ENCODE measurements at regions not wholly inside any gene's neighbourhood (a gene's known extent, or its start where the extent isn't known, plus 50 kb on each side); places are given as distances from the start of the nearest gene placed in this dataset.

- Histone ChIP-seq H4K8ac (ENCODE audit: extremely low read depth, insufficient read depth, low read length) (no peak overlapping the region), H2AFZ (ENCODE audit: low read length) (no peak overlapping the region), H3K36me3 (ENCODE audit: control insufficient read depth in 2 of 4, insufficient read depth in 4 of 4, low read length in 3 of 4) (no peaks in the 10 kb centered on the region), H3K27me3 (replicated peaks in 1 of 4; ENCODE audit: control insufficient read depth in 3 of 4, extremely low read depth in 1 of 4, insufficient read depth in 3 of 4, low read length in 3 of 4) (no peaks in the 10 kb centered on the region), H3K14ac (ENCODE audit: insufficient read length) (no peak overlapping the region), H4K91ac (replicated peaks; ENCODE audit: insufficient read length, low read length) (no peak overlapping the region), H3K4ac (replicated peaks; ENCODE audit: insufficient read length, low read depth, low read length) (no peak overlapping the region), H3K79me1 (ENCODE audit: low read depth, low read length) (no peaks in the 10 kb centered on the region), H3K23me2 (ENCODE audit: low read depth, low read length) (no peaks in the 10 kb centered on the region), H2AK5ac (ENCODE audit: low read depth, low read length) (no peak overlapping the region), H4K5ac (ENCODE audit: insufficient read length, low read depth, low read length) (no peak overlapping the region), H3K18ac (ENCODE audit: extremely low read depth, low read length) (no peak overlapping the region), H2BK12ac (ENCODE audit: low read depth, low read length) (no peak overlapping the region), H2BK120ac (replicated peaks; ENCODE audit: low read depth, low read length) (no peak overlapping the region), H3K9ac (replicated peaks in 1 of 4; ENCODE audit: extremely low read depth in 1 of 4, low read depth in 3 of 4, low read length in 3 of 4) (no peak overlapping the region), H2BK5ac (ENCODE audit: low read depth, low read length) (no peak overlapping the region), H3K4me3 (ENCODE audit: extremely low read depth in 1 of 4, insufficient read depth in 2 of 4, low read depth in 3 of 4, low read length in 4 of 4) (no peak overlapping the region), H2BK20ac (ENCODE audit: low read length) (no peak overlapping the region), H3K23ac (ENCODE audit: insufficient read length) (no peak overlapping the region), H3K27ac (ENCODE audit: low read depth, low read length) (no peak overlapping the region), H3K4me1 (replicated peaks in 1 of 4; ENCODE audit: control insufficient read depth in 3 of 4, insufficient read depth in 4 of 4, low read length in 3 of 4) (peaks cover 0 to 10% (median under 1%) of the 10 kb centered on the region in 4 experiments; a peak in 2 of 7 replicates), H4K20me1 (replicated peaks in 1 of 2; ENCODE audit: control insufficient read depth in 1 of 2, insufficient read depth in 2 of 2, low read length in 2 of 2) (no peaks in the 10 kb centered on the region), H3K56ac (replicated peaks; ENCODE audit: insufficient read length, low read depth, low read length) (no peak overlapping the region), H3K4me2 (ENCODE audit: insufficient read depth in 1 of 2, low read depth in 2 of 2, low read length in 2 of 2) (no peak overlapping the region), H3K9me3 (ENCODE audit: insufficient read depth in 2 of 2, low read depth in 1 of 2, low read length in 1 of 2) (no peaks in the 10 kb centered on the region), H3K79me2 (ENCODE audit: control insufficient read depth in 1 of 2, insufficient read depth in 2 of 2, low read length in 2 of 2) (no peaks in the 10 kb centered on the region), H2BK15ac (ENCODE audit: low read length) (no peak overlapping the region)
- DNase-seq (ENCODE audit: low read depth in 1 of 2, low spot score in 2 of 2) (no peak), FAIRE-seq (no peak)
- CTCF ChIA-PET (ENCODE audit: partially characterized antibody), result interaction anchor here (0.6 to 0.8 kb wide), 2 partner anchors 35 to 1348 kb away, joined by 3 read pairs; no protein-coding TSS in a partner anchor
- POLR2A ChIA-PET (ENCODE audit: partially characterized antibody), result interaction anchor here (0.6 kb wide), 1 partner anchor 121 kb away, joined by 3 read pairs; no protein-coding TSS in a partner anchor
- TF ChIP-seq E2F6 (IDR thresholded peaks at IDR 0.05) (no peak), SP4 (IDR thresholded peaks at IDR 0.05; ENCODE audit: low read length) (no peak), RAD21 (IDR thresholded peaks at IDR 0.05 in 1 of 2, conservative IDR thresholded peaks at IDR 0.05 in 1 of 2; ENCODE audit: low read depth in 2 of 2, low read length in 2 of 2) (no peak)
- WGBS, 2 experiments (ENCODE audit: extremely low coverage in 1 of 2, insufficient coverage in 1 of 2, insufficient read length in 1 of 2, insufficient replicate concordance in 2 of 2, low coverage in 1 of 2, low lambda C conversion rate in 2 of 2, missing lambda C conversion rate in 1 of 2), result 87% methylated on average over 5 of the region's 5 CpGs; no CpG with 5 or more reads in 1 of the 2 experiments
Observed at GRCh38 chr10:120789303-120790203, 61.6 kb upstream of the WDR11 start.

Measured in H1 (cell line).